NOMO-1 treated with dmso at 0.1 percent for 144 hours (cell line): ENCODE measurements at regions not wholly inside any gene's neighbourhood (a gene's known extent, or its start where the extent isn't known, plus 50 kb on each side); places are given as distances from the start of the nearest gene placed in this dataset.

Experiments used
- DNase-seq: peaks from one replicate; lab custom pipeline; 2025; ENCODE audit not compliant: unreplicated experiment; lab: John Stamatoyannopoulos, UW

DNA sequence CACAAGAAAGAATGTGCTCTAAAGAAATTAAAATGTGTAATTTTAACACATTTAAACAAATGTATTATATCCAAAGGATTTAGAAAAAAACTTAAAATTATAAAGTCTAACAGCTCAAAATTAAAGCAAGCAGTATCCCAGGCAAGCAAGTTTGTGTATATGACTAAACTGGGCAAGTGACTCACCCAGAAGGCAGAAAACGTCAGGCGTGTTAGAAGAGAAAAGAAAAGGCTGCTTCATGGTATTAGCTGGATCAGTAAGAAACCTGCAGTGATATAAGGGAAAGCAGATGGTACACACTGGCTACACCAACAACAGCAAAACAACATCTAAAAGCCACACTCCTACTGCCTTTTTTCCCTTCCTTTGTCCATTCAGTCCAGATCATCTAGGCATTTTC is 250.6 kb upstream of the NDST3 start:
- no peak for DNase-seq

DNA sequence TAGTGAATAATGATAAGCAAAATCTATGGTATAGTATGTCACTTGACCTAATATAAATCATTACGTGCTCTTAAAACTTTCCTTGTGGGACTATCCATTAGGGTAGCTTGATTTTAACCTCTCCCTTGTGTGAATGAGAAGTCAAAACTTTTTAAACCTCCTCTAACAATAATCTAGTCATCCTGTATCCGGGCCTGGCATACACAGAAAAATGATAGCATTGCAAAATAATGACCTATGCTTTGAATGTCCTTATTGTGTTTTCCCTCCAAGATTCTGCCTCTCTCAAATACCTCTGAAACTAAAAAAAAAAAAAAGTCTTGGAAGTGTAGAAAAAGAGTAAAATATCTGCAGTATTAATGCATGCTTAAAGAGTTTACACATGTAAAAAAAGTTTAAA is 250.0 kb upstream of the NDST3 start:
- DNase-seq = no peak

DNA sequence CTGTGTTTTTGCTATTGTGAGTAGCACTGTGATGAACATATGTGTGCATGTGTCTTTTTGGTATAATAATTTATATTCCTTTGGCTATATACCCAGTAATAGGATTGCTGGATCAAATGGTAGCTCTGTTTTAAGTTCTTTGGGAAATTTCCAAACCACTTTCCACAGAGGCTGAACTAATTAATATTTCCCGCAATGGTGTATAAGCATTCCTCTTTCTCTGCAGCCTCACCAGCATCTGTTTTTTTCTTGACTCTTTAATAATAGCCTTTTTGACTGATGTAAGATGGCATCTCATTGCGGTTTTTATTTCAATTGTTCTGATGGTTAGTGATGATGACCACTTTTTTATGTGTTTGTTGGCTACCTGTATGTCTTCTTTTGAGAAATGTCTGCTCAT is 247.7 kb upstream of the NDST3 start:
- DNase-seq = no peak

DNA sequence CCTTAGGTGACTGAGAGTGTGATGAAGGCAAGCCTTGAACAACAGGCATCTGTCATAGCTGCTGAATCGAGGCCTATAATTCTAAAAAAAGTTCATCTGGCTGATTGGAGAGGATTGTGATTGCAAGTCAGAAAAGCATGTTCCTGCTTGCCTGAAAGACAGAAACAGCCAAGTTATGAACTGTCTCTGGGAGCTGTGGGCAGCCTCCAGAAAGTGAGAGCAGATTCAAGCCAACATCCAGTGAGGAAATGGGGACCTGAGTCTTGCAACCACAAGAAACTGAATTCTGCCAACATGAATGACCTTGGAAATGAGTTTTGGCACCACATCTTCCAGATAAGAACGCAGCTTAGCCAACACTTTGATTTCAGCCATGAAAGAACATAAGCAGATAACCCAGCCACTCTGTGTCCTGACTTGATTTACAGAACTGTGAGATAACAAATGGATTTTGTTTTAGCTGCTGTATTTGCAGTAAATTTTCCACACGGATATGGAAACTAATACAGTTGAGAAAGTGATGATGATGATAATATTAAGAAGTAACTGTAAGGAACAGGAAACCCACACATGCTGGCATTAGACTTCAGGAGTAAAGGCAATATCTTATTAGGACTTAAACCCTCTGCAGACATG is 240.3 kb upstream of the NDST3 start:
- DNase-seq = no peak

- DNase-seq = no peak
Measured at GRCh38 chr4:117796677-117797076, 237.6 kb upstream of the NDST3 start.

DNA sequence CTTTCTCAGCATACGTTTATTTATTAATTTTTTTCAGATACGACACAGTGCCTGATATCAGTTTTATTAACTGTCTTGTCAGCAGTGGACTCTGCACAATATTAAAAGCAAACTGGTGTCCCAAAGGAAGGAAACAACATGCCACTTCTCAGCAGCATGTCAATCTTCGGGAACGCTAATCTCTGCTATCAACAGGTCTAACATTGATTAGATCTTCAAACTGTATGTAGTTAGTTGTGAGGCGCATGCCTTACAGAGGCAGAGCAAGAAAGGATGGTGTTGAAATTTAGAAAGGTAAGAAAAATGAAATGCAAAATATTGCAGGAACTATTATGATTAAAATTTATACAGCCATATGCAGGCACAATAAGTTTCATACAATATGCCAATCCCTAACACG is 233.7 kb upstream of the NDST3 start:
- no peak for DNase-seq

GRCh38 chr4:117801756-117802155 is 232.5 kb upstream of the NDST3 start:
- no peak for DNase-seq

DNA sequence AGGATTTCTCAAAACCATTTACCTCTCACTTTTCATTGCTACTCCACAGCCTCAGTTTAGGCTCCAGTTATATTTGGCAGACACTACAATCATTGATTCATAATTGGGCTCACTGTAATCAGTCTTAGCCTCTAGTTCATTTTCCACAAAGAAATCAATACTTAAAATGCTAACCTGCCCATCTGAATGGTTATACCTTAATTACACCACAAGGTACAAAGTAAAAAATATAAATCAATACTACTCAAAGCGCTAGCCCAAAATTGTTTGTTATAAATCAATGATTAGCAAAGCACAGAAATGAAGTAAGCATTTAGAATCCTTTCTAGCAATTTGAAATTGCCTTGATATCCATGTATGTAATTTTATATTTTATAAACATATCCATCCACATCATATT is 222.6 kb upstream of the NDST3 start:
- no peak for DNase-seq

- DNase-seq = no peak
Measured at GRCh38 chr4:117814277-117815246, 219.7 kb upstream of the NDST3 start.

- DNase-seq = no peak
Measured at GRCh38 chr4:117817301-117817700, 217.0 kb upstream of the NDST3 start.

DNA sequence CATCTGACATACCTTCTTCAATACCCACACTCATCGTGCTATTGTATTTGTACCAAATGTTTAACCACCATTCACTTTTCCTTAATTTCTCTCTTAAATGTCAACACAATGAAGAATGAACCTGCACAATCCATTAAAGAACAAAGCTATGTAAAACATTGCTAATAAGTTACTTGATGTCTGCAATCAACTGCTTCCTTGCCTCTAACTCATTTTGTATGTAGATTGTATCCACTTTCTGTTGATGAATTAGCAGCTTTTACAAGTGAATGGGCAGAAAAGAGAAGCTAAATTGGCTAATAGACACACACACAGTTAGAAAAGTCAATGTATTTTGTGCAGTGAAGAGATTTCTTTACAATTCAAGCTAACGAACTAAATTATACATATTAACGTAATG is 212.5 kb upstream of the NDST3 start:
- DNase-seq = no peak

DNA sequence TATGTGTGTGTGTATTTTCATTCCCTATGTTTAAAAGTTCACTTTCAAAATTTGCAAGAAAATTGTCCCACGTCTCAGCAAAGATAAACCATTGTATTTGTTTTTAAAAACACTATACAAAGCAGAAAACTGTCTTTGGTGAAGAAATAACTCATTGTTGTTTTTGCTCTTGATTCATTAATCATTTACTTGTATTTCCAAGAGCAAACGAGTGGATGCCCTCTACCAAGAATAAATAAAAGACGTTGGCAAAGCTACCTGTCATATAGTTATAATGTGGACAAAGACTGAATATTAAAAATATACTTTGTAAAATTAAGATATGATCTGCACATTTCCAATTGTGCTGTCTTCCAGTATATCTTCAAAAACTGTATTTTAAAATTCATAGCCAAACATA is 210.9 kb upstream of the NDST3 start:
- no peak for DNase-seq

DNA sequence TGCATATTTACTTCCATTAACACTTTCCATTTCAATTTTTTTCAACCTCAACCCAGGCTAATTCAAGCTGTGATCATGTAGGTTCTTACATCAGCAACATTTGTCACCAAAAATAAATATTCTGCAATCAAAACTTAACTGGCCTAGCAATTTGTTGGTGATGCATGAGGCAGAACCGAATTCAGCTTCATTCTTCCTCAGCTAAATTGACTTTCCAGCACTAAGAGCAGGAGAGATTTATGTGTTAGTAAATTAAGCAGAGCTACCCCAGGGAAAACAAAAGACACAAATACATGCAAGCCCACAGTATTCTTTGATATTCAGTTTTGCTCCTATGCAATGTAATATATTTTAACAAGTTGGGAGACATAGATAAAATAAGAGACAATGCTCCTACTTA is 208.7 kb upstream of the NDST3 start:
- DNase-seq = no peak

DNA sequence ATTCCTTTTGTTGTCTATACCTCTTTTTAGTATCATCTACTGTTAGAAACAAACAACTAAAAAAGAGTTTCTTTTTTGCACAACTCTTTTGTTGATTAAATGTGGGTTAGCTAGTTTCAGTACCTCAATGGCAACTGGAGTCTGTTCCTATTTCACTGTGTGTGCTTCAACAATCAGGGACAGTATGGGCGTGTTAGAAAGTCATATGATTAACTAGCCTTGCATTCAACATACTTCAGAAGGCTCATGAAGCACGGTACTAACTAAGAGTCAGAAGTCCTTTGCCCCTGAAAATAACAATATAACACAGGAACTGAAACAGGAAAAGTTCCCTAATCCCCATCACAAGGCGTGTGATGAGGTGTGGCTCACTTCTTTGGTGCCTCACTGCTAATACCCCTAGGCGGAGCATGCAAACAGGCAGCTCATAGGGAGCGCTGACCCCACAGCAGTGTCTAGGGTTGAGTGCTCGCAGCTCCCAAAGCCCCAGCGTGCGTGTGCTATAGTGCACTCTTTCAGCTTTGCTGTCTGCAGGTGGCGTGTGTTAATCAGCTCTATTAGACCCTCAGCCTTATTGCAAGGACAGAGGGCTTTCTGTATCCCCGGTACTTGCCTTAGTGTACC is 203.1 kb upstream of the NDST3 start:
- no peak for DNase-seq

GRCh38 chr4:117835566-117835965 is 198.7 kb upstream of the NDST3 start:
- no peak for DNase-seq

DNA sequence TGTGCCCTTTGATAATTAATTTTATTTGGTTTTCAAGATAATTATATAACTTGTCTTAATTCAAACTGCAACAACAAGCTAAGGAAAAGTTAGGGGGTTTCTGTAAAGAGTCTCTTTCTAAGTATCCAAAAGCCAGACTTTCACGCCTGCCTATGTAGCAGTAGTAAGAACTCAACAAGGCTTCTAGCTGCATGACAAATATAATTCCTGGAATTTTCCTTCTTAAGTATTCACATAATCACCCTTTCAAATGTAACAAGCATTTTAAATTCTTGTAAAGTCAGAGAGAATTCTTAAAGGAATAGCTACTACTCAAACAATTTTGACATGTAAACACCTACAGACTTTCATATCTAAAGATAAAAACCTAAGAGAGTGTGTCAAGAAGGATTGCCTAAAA is 189.7 kb upstream of the NDST3 start:
- DNase-seq = no peak

- DNase-seq = no peak
Measured at GRCh38 chr4:117845270-117845669, 189.0 kb upstream of the NDST3 start.

DNA sequence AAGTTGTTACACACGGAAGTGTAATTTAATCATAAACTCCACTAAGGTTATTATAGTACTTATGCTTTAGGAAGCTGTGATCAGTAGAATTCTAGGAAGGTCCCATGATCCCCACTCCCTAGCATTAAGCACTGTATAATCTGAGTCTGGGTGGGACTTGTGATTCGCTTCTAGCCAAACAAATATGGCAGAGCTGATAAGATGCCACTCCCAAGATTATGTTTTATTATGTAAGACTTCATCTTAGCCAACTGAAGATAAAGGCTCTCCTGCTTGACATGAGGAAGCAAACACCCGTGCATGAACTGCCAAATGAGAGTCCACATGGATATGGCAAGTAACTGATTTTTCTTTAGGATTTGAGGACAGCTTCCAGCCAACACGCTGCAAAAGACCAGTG is 186.4 kb upstream of the NDST3 start:
- no peak for DNase-seq

DNA sequence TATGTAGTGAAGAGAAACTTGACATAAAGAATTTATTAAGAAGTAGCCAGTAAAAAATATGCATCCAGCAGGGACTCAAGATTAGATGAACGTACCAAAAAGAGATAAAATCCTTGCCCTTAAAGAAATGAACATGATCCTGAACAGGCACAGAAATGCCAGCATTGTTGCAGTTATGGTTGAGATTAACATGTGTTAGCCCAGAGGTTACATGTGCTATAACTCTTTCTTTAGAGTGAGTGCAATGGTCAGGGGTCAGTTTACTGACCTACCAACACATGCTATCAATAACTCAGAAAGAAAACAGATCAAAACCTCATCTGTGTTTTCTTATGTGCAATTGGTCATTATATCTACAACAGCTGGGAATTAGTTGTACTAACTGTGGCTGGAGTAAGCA is 166.1 kb upstream of the NDST3 start:
- DNase-seq = no peak

GRCh38 chr4:117873779-117874178 is 160.5 kb upstream of the NDST3 start:
- no peak for DNase-seq

DNA sequence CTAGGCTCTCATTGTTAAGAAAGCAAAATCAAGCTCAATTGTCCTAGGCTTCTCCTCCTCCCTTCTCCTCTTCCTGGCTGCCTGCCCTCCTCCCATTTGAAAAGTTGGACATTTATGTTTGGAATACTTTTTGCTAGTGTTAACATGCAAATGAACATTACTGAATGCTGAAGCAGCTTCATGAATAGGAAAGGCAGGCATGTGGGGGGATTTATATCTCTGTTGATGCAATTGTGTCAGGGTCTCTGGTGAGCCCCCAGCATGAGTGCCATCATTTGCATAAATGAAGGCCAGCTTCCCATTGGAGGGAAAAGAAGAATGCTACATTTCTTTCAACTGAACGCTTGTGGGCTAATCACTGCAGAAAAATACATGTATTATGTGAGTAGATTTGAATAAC is 160.1 kb upstream of the NDST3 start:
- no peak for DNase-seq

DNA sequence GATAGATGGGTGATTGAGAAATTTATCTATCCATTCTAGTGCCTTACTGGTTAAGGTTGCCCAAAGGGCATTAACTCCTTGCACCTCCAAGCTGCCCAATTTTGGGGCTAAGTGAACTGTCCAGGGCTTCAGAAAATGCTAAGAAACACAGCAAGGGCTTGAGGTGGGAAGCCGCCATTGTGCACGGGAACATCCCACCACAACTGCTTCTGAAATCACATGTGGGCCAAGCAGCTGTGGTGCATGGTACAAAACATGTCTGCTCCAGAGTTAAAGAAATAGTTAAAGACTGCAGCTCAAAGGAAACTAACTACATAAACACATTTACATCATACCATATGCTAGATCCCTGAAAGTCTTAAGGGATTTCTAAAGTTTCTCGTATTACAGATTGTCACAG is 144.3 kb upstream of the NDST3 start:
- DNase-seq = no peak
